ENCODE measurements at regions not wholly inside any gene's neighbourhood (a gene's known extent, or its start where the extent isn't known, plus 50 kb on each side); places are given as distances from the start of the nearest gene placed in this dataset.

GRCh38 chr16:48082516-48082915 is 73.3 kb downstream of the ABCC12 start:
- TF ChIP-seq EZH2 (IDR thresholded peaks at IDR 0.05; ENCODE audit: low read depth, unreplicated experiment) (no peak), CTCF (conservative IDR thresholded peaks at IDR 0.05; ENCODE audit: low read depth in 2 of 2) (no peak), JUNB (IDR thresholded peaks at IDR 0.05; ENCODE audit: unreplicated experiment) (no peak), POLR2AphosphoS5 (IDR thresholded peaks at IDR 0.05; ENCODE audit: low read depth) (no peak), STAT1 (IDR thresholded peaks at IDR 0.05; ENCODE audit: unreplicated experiment) (no peak), CREB1 (CRISPR knock-in tag; IDR thresholded peaks at IDR 0.05; ENCODE audit: low read depth) (no peak), REST (IDR thresholded peaks at IDR 0.05; ENCODE audit: unreplicated experiment) (no peak), EZH2phosphoT487 (IDR thresholded peaks at IDR 0.05; ENCODE audit: unreplicated experiment) (no peak), NANOG (IDR thresholded peaks at IDR 0.05; ENCODE audit: borderline replicate concordance) (no peak), ZNF114 (CRISPR knock-in tag; IDR thresholded peaks at IDR 0.05) (no peak), ZNF462 (CRISPR knock-in tag; IDR thresholded peaks at IDR 0.05) (no peak), ZNF331 (CRISPR knock-in tag; IDR thresholded peaks at IDR 0.05; ENCODE audit: low read depth) (no peak)
